A673 (cell line): ENCODE measurements at regions not wholly inside any gene's neighbourhood (a gene's known extent, or its start where the extent isn't known, plus 50 kb on each side); places are given as distances from the start of the nearest gene placed in this dataset.

Experiments used
- BruUV-seq: library from RNA; stranded (reverse); fragments of 400-500 nt; replicated peaks from 2 replicates; lab custom pipeline; 2021; lab: Mats Ljungman, UMichigan
- CTCF ChIA-PET: fragments of 300-600 bp; sonication (Branson Sonifier 250); formaldehyde crosslinking; loops from one replicate; lab custom pipeline; 2022; ENCODE audit warnings: antibody characterized with exemption; lab: Charles Lee
- POLR2A ChIA-PET: fragments of 300-600 bp; sonication (Branson Sonifier 250); formaldehyde crosslinking; loops from one replicate; lab custom pipeline; 2022; ENCODE audit warnings: antibody characterized with exemption; ENCODE audit not compliant: low non-redundant PET; lab: Charles Lee
- DNase-seq: peaks from one replicate; pipeline ENCODE4 v3.0.0-alpha.2; 2015; ENCODE audit warnings: low spot score
- H3K27ac ChIP-seq: fragments of 200-600 bp; sonication (generic); 2 replicates; pipeline ENCODE4 v1.5.1; 2016; ENCODE audit warnings: mixed run types, low read depth, mild to moderate bottlenecking, mixed read lengths, antibody characterized with exemption, low read length; ENCODE audit not compliant: poor library complexity, severe bottlenecking
- H3K27me3 ChIP-seq: fragments of 200-600 bp; sonication (generic); replicated peaks from 2 replicates; pipeline ENCODE4 v1.6.1; 2017; ENCODE audit warnings: mixed run types, low read depth, mild to moderate bottlenecking, mixed read lengths, antibody characterized with exemption, low read length; ENCODE audit not compliant: insufficient read depth, poor library complexity
- H3K36me3 ChIP-seq: fragments of 200-600 bp; sonication (generic); 2 replicates; pipeline ENCODE4 v1.6.1; 2016; ENCODE audit warnings: mixed run types, mild to moderate bottlenecking, mixed read lengths, antibody characterized with exemption, low read length; ENCODE audit not compliant: insufficient read depth, poor library complexity, severe bottlenecking
- H3K4me1 ChIP-seq: fragments of 200-600 bp; sonication (generic); 2 replicates; pipeline ENCODE4 v1.6.1; 2017; ENCODE audit warnings: mixed run types, mild to moderate bottlenecking, mixed read lengths, antibody characterized with exemption, low read length; ENCODE audit not compliant: insufficient read depth, poor library complexity, severe bottlenecking
- H3K4me3 ChIP-seq: fragments of 200-600 bp; sonication (generic); 2 replicates; pipeline ENCODE4 v1.5.1; 2016; ENCODE audit warnings: low read depth, mixed run types, mild to moderate bottlenecking, mixed read lengths, low read length; ENCODE audit not compliant: poor library complexity, severe bottlenecking
- H3K9me3 ChIP-seq: fragments of 200-600 bp; sonication (generic); 2 replicates; pipeline ENCODE4 v1.6.1; 2016; ENCODE audit warnings: mixed run types, low read depth, mild to moderate bottlenecking, mixed read lengths, antibody characterized with exemption, low read length; ENCODE audit not compliant: poor library complexity, severe bottlenecking
- EZH2 ChIP-seq: fragments of 200-600 bp; sonication (generic); IDR thresholded peaks from 2 replicates; pipeline ENCODE4 v1.6.1; 2017; ENCODE audit warnings: borderline replicate concordance, low read depth, mild to moderate bottlenecking, mixed read lengths, antibody characterized with exemption, low read length; ENCODE audit not compliant: poor library complexity, severe bottlenecking
- intact Hi-C: fragments of 100-400 bp; cut with micrococcal nuclease; formaldehyde crosslinking; loops from one replicate; pipeline ENCODE4 v1.10.0; 2022; ENCODE audit not compliant: unreplicated experiment
- TF ChIP-seq, protein P1 (sequence below): fragments of 300-800, 200-600 bp; sonication (generic); conservative IDR thresholded peaks from 2 replicates; pipeline ENCODE4 v1.5.1; 2017; ENCODE audit warnings: low read depth, mild to moderate bottlenecking, antibody characterized with exemption, low read length, moderate library complexity, mixed read lengths

- Histone ChIP-seq H3K9me3 (peaks cover 5% of the 10 kb centered on the region), H3K36me3 (no peaks in the 10 kb centered on the region), H3K4me1 (no peaks in the 10 kb centered on the region), H3K27ac (no peak overlapping the region), H3K4me3 (no peak overlapping the region), H3K27me3 (no peaks in the 10 kb centered on the region)
- POLR2A ChIA-PET, result no interaction called here
- DNase-seq, result no peak
- CTCF ChIA-PET, result interaction anchor here (0.6 kb wide), 1 partner anchor 71 kb away, joined by 3 read pairs; no protein-coding TSS in a partner anchor
- BruUV-seq, result no TSS peak
- intact Hi-C loops, result no loop called here
- TF ChIP-seq, protein P1, sequence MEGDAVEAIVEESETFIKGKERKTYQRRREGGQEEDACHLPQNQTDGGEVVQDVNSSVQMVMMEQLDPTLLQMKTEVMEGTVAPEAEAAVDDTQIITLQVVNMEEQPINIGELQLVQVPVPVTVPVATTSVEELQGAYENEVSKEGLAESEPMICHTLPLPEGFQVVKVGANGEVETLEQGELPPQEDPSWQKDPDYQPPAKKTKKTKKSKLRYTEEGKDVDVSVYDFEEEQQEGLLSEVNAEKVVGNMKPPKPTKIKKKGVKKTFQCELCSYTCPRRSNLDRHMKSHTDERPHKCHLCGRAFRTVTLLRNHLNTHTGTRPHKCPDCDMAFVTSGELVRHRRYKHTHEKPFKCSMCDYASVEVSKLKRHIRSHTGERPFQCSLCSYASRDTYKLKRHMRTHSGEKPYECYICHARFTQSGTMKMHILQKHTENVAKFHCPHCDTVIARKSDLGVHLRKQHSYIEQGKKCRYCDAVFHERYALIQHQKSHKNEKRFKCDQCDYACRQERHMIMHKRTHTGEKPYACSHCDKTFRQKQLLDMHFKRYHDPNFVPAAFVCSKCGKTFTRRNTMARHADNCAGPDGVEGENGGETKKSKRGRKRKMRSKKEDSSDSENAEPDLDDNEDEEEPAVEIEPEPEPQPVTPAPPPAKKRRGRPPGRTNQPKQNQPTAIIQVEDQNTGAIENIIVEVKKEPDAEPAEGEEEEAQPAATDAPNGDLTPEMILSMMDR, result no peak
- TF ChIP-seq EZH2, result no peak
Observed at GRCh38 chr14:103255555-103255954, 78.5 kb upstream of the EIF5 start.

DNA sequence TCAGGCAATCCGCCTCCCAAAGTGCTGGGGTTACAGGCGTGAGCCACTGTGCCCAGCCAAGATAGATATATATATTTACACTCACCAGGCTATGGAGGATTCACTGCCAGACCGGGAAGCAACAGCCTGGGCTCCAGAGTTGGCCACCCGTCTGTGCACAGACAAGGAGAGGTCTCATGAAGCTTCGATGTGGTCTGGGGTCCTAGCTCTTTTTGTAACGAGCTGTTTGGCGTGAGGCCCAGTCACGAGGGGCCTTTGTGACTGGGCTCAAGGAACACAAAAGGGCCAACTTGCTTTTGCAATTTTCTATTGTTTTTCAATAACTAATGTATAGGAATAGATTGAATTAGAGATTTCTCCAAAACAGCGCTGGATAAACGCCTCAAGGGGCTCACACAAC, 77.6 kb upstream of the EIF5 start:
- H3K4me3 ChIP-seq, result no peak overlapping the region
- ChIA-PET POLR2A (no interaction called here), CTCF (no interaction called here)
- no peaks in the 10 kb centered on the region for H3K4me1 ChIP-seq
- H3K27me3 ChIP-seq, result no peaks in the 10 kb centered on the region
- peaks cover 5% of the 10 kb centered on the region for H3K9me3 ChIP-seq
- H3K27ac ChIP-seq, result no peak overlapping the region
- TF ChIP-seq EZH2, result no peak
- TF ChIP-seq, protein P1, result no peak
- intact Hi-C loops, result no loop called here
- DNase-seq, result no peak
- H3K36me3 ChIP-seq, result no peaks in the 10 kb centered on the region
- no TSS peak for BruUV-seq

DNA sequence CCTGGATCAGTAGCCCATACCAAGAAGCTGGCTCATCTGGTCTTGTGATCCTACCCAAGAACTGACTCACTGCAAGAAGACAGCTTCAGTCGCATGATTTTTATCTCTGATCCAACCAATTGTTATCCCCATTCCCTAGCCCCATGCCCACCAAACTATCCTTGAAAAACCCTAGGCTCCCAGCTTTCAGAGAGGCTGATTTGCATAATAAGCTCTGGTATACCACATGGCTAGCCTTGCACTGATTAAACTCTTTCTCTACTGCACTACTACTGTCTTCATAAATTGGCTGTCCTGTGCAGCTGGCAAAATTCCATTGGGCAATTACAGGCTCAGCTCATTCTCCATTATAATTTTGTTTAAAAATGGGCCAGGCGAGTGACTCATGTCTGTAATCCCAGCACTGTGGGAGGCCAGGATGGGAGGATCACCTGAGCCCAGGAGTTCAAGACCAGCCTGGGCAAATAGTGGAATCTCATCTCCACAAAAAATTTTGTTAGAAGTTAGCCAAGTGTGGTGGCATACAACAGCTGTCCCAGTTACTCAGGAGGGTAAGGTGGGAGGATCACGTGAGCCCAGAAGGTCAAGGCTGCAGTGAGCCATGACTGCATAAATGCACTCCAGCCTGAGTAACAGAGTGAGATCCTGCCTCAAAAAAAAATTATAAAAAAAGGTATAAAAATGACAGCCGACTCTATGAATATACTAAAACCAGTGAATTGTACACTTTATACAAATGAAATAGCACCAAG, 76.7 kb upstream of the EIF5 start:
- Histone ChIP-seq H3K4me1 (no peaks in the 10 kb centered on the region), H3K4me3 (no peak overlapping the region), H3K36me3 (no peaks in the 10 kb centered on the region), H3K9me3 (peaks cover 5% of the 10 kb centered on the region), H3K27ac (no peak overlapping the region), H3K27me3 (no peaks in the 10 kb centered on the region)
- CTCF ChIA-PET, result no interaction called here
- intact Hi-C loops, result no loop called here
- no TSS peak for BruUV-seq
- DNase-seq, result peak; percentile 44
- TF ChIP-seq, protein P1, result no peak
- no peak for TF ChIP-seq EZH2
- POLR2A ChIA-PET, result no interaction called here
